SK-N-SH (cell line): ENCODE measurements at regions not wholly inside any gene's neighbourhood (a gene's known extent, or its start where the extent isn't known, plus 50 kb on each side); places are given as distances from the start of the nearest gene placed in this dataset.

Experiments used
- CTCF ChIP-seq: fragments of 200-600 bp; sonication (generic); IDR thresholded peaks from 2 replicates; pipeline ENCODE4 v1.6.1; 2017; ENCODE audit warnings: antibody characterized with exemption, mild to moderate bottlenecking, moderate library complexity
- EP300 ChIP-seq, 2 experiments: IDR thresholded peaks; 2 replicates each; pipeline versions ENCODE4 v1.4.0 to v1.6.1; 2012; ENCODE audit warnings: borderline replicate concordance in 1 of 2, low read depth in 1 of 2, low read length in 1 of 2
- JUND ChIP-seq: IDR thresholded peaks from 2 replicates; pipeline ENCODE4 v1.4.0; 2012
- MAX ChIP-seq: IDR thresholded peaks from 2 replicates; pipeline ENCODE4 v1.4.0; 2012; ENCODE audit warnings: low read depth
- MXI1 ChIP-seq: IDR thresholded peaks from 2 replicates; pipeline ENCODE4 v1.6.1; 2012; ENCODE audit warnings: mild to moderate bottlenecking, low read depth, low read length, improper control_type of control experiment
- POLR2AphosphoS5 ChIP-seq: IDR thresholded peaks from 2 replicates; pipeline ENCODE4 v1.6.1; 2012; ENCODE audit warnings: low read depth, low read length
- RAD21 ChIP-seq: IDR thresholded peaks from 2 replicates; pipeline ENCODE4 v1.6.1; 2012; ENCODE audit warnings: mild to moderate bottlenecking, low read length
- RCOR1 ChIP-seq: fragments of 150-350 bp; IDR thresholded peaks from 2 replicates; pipeline ENCODE4 v1.6.1; 2017; ENCODE audit warnings: antibody characterized with exemption, low read length
- TEAD4 ChIP-seq: IDR thresholded peaks from 2 replicates; pipeline ENCODE4 v1.4.0; 2012; ENCODE audit warnings: mild to moderate bottlenecking, borderline replicate concordance; ENCODE audit not compliant: insufficient read depth

- no peak for TF ChIP-seq CTCF
- no peak for TF ChIP-seq EP300 (IDR thresholded peaks at IDR 0.05; ENCODE audit: borderline replicate concordance in 1 of 2, low read depth in 1 of 2, low read length in 1 of 2)
- no peak for TF ChIP-seq JUND
- no peak for TF ChIP-seq MXI1
- TF ChIP-seq RCOR1, result no peak
- no peak for TF ChIP-seq MAX
- TF ChIP-seq RAD21, result no peak
- TF ChIP-seq POLR2AphosphoS5, result no peak
- no peak for TF ChIP-seq TEAD4
These were observed 181.6 kb upstream of the NOCT start for GRCh38 chr4:138833974-138834373.
